ENCODE measurements at regions not wholly inside any gene's neighbourhood (a gene's known extent, or its start where the extent isn't known, plus 50 kb on each side); places are given as distances from the start of the nearest gene placed in this dataset.
"Not testable (repeated sequence)": the region's sequence is repeated elsewhere in the genome, so short reads cannot be mapped to it uniquely, and the experiment has no call there.

DNA sequence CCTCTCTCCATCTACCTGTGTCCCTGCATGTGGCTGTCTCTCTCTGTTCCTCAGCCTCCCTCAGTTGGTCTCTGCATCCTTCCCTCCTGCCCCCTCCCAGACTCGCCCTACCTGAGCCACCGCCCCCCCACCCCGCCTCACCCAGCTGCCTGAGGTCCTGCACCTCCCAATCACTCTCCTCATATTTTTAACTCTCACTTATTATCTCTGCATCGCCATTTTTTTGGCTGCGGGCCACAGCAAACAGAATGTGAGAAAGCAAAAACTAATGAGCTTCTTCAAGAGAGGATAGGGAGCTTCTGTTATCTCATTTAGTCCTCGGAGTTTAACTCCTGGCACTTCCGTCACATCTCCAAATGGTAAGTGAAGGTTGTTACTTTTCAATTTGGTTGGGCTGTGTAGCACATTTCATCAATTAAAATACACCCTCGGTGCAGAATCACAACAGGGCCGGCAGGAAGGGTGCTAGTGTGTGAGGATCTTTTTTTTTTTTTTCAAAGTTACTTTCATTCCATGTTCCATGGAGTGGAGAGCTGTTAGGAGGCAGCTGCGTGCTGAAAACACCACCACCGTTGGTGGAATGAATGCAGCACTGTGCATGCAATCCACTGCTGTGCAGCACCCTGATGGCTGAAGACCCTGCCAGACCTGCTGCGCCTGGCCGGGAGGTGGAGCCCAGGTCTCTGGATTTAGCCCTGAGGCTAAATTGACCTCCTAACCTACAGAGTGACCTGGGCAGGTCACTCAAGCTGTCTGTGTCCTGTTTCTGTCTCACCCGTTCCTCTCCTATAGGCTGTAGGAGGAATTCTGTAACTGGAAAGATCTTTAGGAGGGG is 157.2 kb upstream of the NFIA start:
- Mint-ChIP-seq H3K4me1 (ENCODE audit: low read depth in 2 of 2) (no peaks in the 10 kb centered on the region), H3K4me3 (no peak overlapping the region), H3K9me3 (no peaks in the 10 kb centered on the region), H3K27ac (no peak overlapping the region), H3K27me3 (no peaks in the 10 kb centered on the region), H3K36me3 (ENCODE audit: insufficient read depth) (no peaks in the 10 kb centered on the region)
- ATAC-seq (replicated peaks) (no peak), DNase-seq (no peak)

DNA sequence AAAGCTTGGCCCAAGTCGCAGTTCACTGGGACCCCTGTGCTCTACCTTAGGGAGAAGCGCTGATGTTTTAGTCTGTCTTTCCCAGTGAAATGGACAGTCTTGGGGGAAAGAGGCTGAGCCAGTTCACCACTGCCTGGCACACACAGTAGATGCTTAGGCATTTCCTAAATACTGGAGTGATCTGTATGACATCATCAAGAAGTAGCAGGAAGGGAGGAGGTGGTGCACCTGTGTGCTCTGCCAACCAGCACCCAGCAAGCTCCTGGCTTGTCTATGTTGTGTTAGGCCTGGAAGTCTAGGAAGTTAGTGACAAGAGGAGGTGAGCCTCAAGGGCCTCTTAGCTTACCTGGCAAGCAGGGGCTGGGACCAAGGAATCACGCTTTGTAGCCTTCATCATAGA is 158.2 kb upstream of the NFIA start:
- H3K27ac Mint-ChIP-seq = no peak overlapping the region
- no peaks in the 10 kb centered on the region for H3K4me1 Mint-ChIP-seq (ENCODE audit: low read depth in 2 of 2)
- H3K27me3 Mint-ChIP-seq = no peaks in the 10 kb centered on the region
- no peak overlapping the region for H3K4me3 Mint-ChIP-seq
- no peaks in the 10 kb centered on the region for H3K9me3 Mint-ChIP-seq
- DNase-seq (no peak), ATAC-seq (replicated peaks) (no peak)
- H3K36me3 Mint-ChIP-seq (ENCODE audit: insufficient read depth) = no peaks in the 10 kb centered on the region

DNA sequence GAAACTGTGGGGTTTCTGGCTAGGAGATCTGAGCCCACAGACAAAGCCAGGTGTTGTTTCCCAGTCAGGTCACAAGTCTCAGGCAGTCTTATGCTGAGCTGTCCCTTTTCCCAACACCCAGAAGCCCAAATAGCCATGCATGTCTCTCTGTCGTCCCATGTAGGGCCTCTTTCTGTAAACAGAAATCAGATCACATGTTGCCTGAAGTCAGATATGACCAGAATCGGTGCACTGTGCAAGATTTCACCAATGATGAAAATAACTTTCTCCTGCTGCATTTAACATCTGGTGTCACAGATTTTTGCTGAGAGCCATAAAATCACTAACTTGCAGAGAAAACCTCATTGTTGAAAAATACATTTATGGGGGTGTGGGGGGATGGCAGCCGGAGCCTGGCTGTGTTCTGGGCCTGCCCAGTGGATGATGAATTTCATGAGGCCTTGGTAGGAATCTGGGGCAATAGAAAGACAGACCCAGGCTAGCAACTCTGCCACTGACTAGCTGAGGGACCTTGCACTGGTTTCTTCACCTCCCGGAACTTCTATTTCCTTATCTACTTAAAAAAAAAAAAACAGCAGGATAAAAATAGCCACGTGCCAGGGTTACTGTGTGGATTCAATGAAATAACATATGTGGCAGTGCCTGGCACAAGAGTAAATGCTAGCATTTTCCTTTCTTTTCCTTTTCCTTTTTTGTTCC is 158.8 kb upstream of the NFIA start:
- H3K27ac Mint-ChIP-seq = no peak overlapping the region
- H3K36me3 Mint-ChIP-seq (ENCODE audit: insufficient read depth) = no peaks in the 10 kb centered on the region
- no peaks in the 10 kb centered on the region for H3K9me3 Mint-ChIP-seq
- no peaks in the 10 kb centered on the region for H3K4me1 Mint-ChIP-seq (ENCODE audit: low read depth in 2 of 2)
- ATAC-seq (replicated peaks) (no peak), DNase-seq (no peak)
- H3K4me3 Mint-ChIP-seq = no peak overlapping the region
- no peaks in the 10 kb centered on the region for H3K27me3 Mint-ChIP-seq

DNA sequence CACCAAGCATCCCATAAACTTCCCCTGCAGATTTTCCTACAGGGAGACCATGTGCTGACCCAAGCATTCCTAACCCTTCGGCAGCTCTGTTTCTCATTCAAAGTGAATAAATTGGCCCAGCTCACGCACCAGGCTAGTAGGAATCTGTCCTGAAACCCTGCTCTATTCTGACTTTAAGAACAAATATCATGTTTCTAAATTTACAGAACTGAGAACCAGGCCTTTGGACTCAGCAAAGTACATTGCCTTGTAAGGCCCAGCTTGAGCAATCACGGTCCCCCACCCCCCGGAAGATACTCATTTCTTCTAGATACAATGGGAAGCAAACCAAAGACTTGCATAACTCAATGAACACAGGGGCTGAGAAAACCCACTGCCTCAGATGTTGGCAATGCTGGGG is 160.1 kb upstream of the NFIA start:
- DNase-seq = no peak
- ATAC-seq (replicated peaks) = no peak
- Mint-ChIP-seq H3K4me3 (no peak overlapping the region), H3K27me3 (peaks cover 0 to 8% of the 10 kb centered on the region in 2 donors), H3K27ac (no peak overlapping the region), H3K36me3 (ENCODE audit: insufficient read depth) (no peaks in the 10 kb centered on the region), H3K4me1 (ENCODE audit: low read depth in 2 of 2) (no peaks in the 10 kb centered on the region), H3K9me3 (no peaks in the 10 kb centered on the region)

DNA sequence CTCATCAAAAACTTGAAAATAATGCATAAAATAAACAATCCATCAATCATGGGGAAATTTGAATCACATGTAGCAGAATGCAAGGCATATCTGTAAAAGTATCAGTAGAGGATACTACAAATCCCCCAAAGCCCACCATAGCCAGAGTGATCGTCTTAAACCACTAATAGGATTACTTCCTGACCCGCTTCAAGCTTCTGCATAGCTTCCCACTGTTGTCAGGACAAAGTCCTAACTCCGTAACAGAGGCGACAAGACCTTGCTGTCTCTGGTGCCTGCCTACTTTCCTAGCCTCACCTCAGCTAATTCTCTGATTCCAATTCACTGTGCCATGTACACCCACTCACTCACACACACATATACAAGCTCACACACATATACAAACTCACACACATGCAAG is 161.2 kb upstream of the NFIA start:
- no peaks in the 10 kb centered on the region for H3K9me3 Mint-ChIP-seq
- H3K27ac Mint-ChIP-seq = no peak overlapping the region
- H3K4me3 Mint-ChIP-seq = no peak overlapping the region
- no peak for DNase-seq
- peaks cover 8 to 14% of the 10 kb centered on the region in 2 donors for H3K27me3 Mint-ChIP-seq
- no peaks in the 10 kb centered on the region for H3K36me3 Mint-ChIP-seq (ENCODE audit: insufficient read depth)
- no peaks in the 10 kb centered on the region for H3K4me1 Mint-ChIP-seq (ENCODE audit: low read depth in 2 of 2)
- ATAC-seq (replicated peaks) = no peak

DNA sequence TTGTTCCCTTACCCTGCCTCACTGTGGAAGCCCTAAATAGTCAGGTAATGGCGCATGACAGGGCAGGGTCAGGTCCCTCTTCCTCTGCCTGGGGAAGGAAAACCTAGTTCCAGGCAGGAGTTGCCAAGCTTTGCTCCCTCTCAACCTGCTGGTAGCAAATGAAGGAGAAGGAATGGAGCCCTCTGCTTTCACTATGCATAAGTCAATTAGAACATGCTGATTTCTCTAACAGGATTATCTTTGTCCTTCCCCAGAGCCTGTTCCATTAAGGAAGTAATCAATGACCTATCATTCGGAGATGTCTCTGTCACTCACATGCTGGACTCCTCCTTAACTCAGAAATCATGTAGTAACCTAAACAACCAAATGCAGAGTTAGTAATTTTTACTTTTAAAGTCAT is 161.8 kb upstream of the NFIA start:
- no peaks in the 10 kb centered on the region for H3K9me3 Mint-ChIP-seq
- no peaks in the 10 kb centered on the region for H3K36me3 Mint-ChIP-seq (ENCODE audit: insufficient read depth)
- H3K27ac Mint-ChIP-seq = no peak overlapping the region
- no peaks in the 10 kb centered on the region for H3K4me1 Mint-ChIP-seq (ENCODE audit: low read depth in 2 of 2)
- ATAC-seq (replicated peaks) (no peak), DNase-seq (no peak)
- H3K4me3 Mint-ChIP-seq = no peak overlapping the region
- peaks cover 14 to 21% of the 10 kb centered on the region in 2 donors for H3K27me3 Mint-ChIP-seq

DNA sequence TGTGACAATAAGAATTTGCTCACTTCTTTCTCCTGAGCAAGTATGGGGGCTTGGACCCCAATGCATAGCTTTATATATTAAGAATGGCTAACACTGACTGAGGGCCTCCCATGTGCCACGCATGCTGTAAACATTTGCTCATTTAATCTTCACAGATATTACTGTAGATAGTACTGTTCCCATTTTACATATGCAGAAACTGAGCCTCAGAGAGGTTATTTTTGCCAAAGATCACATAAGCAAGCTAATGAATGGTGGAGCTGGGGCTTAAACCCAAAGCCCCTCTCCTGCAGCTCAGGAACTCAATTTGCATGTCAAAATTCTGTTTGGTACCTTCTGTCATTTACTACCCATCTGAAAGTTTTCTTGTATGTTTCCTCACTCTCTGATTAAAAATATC is 163.5 kb upstream of the NFIA start:
- H3K27ac Mint-ChIP-seq = no peak overlapping the region
- no peaks in the 10 kb centered on the region for H3K4me1 Mint-ChIP-seq (ENCODE audit: low read depth in 2 of 2)
- DNase-seq (no peak), ATAC-seq (replicated peaks) (no peak)
- H3K4me3 Mint-ChIP-seq = no peak overlapping the region
- H3K9me3 Mint-ChIP-seq = no peaks in the 10 kb centered on the region
- no peaks in the 10 kb centered on the region for H3K36me3 Mint-ChIP-seq (ENCODE audit: insufficient read depth)
- H3K27me3 Mint-ChIP-seq = peaks cover 31 to 35% of the 10 kb centered on the region in 2 donors

DNA sequence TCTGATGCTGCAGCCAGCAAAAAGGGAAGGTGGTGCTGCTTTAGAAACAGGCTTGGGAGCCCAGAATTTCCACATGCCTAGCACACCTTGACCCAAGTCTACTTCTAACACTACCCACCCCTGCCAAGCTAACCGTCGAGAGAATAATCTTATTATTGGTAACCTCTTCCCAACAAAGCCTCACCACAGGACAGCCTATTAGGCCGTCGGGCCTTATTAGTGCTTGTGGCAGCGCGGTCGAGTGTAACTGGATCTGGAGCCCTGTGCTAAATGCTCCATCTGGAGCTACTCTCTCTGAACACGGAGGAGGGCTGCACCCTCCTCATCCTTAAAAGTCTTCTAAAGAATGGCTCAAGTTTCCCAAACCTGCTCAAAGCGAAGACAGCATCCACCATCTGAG is 165.5 kb upstream of the NFIA start:
- no peak for ATAC-seq (replicated peaks)
- no peak for DNase-seq
- Mint-ChIP-seq H3K36me3 (ENCODE audit: insufficient read depth) (no peaks in the 10 kb centered on the region), H3K27ac (no peak overlapping the region), H3K4me3 (no peak overlapping the region), H3K27me3 (peaks cover 43 to 48% of the 10 kb centered on the region in 2 donors), H3K4me1 (ENCODE audit: low read depth in 2 of 2) (no peaks in the 10 kb centered on the region), H3K9me3 (no peaks in the 10 kb centered on the region)

DNA sequence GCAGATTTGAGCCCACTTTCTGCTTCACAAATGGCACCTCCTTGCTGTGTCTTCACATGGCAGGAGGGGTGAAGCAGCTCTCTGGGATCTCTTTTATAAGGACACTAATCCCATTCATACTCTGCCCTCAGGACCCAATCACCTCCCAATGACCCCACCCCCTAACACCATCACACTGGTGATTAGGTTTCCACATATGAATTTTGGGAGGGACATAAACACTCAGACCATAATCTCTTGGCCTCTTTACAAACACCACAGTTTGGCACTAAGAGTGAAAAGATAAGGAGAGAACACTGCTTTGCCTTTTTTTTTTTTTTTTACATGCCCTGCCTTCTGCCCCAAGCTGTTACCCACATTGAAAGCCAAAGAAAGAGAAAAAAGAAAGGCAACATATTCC is 166.2 kb upstream of the NFIA start:
- no peaks in the 10 kb centered on the region for H3K4me1 Mint-ChIP-seq (ENCODE audit: low read depth in 2 of 2)
- no peaks in the 10 kb centered on the region for H3K9me3 Mint-ChIP-seq
- H3K4me3 Mint-ChIP-seq = no peak overlapping the region
- peaks cover 43 to 52% of the 10 kb centered on the region in 2 donors for H3K27me3 Mint-ChIP-seq
- no peak for ATAC-seq (replicated peaks)
- no peaks in the 10 kb centered on the region for H3K36me3 Mint-ChIP-seq (ENCODE audit: insufficient read depth)
- DNase-seq = no peak
- no peak overlapping the region for H3K27ac Mint-ChIP-seq

DNA sequence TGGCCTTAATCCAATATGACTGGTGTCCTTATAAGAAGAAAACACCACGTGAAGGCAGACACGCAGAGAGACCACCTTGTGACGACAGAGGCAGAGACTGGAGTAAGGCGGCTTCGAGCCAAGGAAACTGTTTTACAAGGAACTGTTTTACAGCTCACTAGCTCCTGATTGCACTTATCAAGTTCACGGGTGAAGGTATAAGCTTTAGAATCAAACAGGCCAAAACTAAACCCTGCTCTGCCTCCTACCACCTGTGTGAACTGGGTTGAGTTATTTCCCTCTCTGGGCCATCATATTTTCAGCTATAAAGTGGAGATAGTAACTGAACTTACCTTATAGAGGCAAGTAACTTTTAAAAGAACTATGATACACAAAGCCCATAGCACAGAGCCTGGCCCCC is 166.9 kb upstream of the NFIA start:
- no peaks in the 10 kb centered on the region for H3K9me3 Mint-ChIP-seq
- no peaks in the 10 kb centered on the region for H3K4me1 Mint-ChIP-seq (ENCODE audit: low read depth in 2 of 2)
- ATAC-seq (replicated peaks) = no peak
- H3K4me3 Mint-ChIP-seq = no peak overlapping the region
- no peak overlapping the region for H3K27ac Mint-ChIP-seq
- no peak for DNase-seq
- no peaks in the 10 kb centered on the region for H3K36me3 Mint-ChIP-seq (ENCODE audit: insufficient read depth)
- peaks cover 43 to 58% of the 10 kb centered on the region in 2 donors for H3K27me3 Mint-ChIP-seq

DNA sequence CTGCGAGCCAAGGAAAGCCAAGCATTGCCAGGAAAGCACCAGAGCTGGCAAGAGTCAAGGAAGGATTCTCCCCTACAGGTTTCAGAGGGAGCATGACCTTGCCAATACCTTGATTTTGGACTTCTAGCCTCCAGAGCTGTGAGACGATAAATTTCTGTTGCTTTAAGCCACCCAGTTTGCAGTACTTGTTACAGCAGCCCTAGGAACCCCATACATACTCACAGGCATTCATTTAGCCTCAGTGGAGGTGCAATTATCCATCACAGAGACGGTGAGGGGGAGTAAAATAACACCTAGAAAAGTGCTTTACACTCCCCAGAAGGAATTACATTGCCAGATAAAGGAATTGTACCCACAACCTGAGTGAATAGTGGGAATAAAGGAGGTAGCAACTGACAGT is 167.4 kb upstream of the NFIA start:
- no peak for ATAC-seq (replicated peaks)
- Mint-ChIP-seq H3K4me1 (ENCODE audit: low read depth in 2 of 2) (no peaks in the 10 kb centered on the region), H3K4me3 (no peak overlapping the region), H3K9me3 (no peaks in the 10 kb centered on the region), H3K27ac (no peak overlapping the region), H3K36me3 (ENCODE audit: insufficient read depth) (no peaks in the 10 kb centered on the region), H3K27me3 (peaks cover 43 to 58% of the 10 kb centered on the region in 2 donors)
- DNase-seq = no peak

DNA sequence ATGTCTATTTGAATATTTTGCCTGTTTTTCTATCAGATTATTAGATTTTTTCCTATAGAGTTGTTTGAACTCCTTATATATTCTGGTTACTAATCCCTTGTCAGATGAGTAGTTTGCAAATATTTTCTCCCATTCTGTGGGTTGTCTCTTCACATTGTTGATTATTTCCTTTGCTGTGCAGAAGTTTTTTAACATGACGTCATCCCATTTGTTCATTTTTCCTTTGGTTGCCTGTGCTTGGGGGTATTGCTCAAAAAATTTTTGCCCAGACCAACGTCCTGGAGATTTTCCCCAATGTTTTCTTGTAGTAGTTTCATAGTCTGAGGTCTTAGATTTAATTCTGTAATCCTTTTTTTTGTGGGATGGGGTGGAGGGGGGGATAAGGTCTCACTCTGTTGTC is 168.7 kb upstream of the NFIA start:
- DNase-seq; H3K36me3 Mint-ChIP-seq (ENCODE audit: insufficient read depth); H3K27ac Mint-ChIP-seq; H3K4me1 Mint-ChIP-seq (ENCODE audit: low read depth in 2 of 2); ATAC-seq (replicated peaks); H3K4me3 Mint-ChIP-seq; H3K9me3 Mint-ChIP-seq: not testable (repeated sequence)
- peaks cover 43 to 69% of the 10 kb centered on the region in 2 donors for H3K27me3 Mint-ChIP-seq

DNA sequence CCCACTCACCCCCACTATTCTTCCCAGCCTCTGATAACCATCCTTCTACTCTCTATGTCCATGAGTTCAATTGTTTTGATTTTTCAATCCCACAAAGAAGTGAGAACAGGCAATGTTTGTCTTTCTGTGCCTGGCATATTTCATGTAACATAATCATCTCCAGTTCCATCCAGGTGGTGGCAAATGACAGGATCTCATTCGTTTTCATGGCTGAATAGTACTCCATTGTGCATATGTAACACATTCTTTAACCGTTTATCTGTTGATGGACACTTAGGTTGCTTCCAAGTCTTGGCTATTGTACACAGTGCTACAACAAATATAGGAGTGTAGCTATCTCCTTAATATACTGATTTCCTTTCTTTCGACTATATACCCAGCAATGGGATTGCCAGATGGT is 169.3 kb upstream of the NFIA start:
- ATAC-seq (replicated peaks) (no peak), DNase-seq (no peak)
- Mint-ChIP-seq H3K4me3 (no peak overlapping the region), H3K36me3 (ENCODE audit: insufficient read depth) (no peaks in the 10 kb centered on the region), H3K27me3 (peaks cover 41 to 75% of the 10 kb centered on the region in 2 donors), H3K27ac (no peak overlapping the region), H3K4me1 (ENCODE audit: low read depth in 2 of 2) (no peaks in the 10 kb centered on the region), H3K9me3 (no peaks in the 10 kb centered on the region)

DNA sequence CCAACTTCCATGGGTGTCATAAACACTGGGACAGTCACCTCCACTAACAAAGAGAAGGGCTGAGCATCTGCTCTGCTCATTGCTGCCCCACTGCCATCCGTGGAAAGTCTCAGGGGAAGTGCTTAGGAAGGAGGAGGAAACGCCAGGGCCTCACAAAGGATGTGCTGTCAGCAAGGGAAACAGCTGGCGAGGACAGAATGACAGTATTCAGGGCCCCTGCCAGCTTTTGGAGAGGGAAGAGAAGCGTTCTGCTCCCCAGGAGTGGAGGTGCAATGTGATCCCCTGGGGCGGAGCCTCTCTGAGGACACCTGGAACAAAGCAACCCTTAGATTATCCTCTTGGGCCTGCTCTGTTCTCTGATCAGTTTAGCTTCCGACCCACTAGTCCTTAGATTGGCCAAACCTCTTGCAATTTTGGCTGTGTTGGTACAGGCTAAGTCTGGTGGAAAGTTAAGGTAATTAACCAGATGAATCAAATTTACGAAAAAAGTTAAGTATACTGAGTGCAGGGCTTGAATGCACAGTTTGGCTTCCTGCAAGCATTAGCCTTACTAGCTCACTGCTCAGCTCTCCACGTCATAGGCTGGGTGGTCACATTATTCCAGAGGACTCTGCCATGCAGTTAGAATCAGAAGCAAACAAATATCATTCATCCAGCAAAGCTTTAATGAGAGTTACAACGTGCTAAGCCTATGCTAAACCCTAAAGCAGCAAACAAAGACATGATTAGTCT is 170.2 kb upstream of the NFIA start:
- Mint-ChIP-seq H3K27me3 (peaks cover 35 to 75% of the 10 kb centered on the region in 2 donors), H3K36me3 (ENCODE audit: insufficient read depth) (no peaks in the 10 kb centered on the region), H3K4me3 (no peak overlapping the region), H3K9me3 (no peaks in the 10 kb centered on the region), H3K4me1 (ENCODE audit: low read depth in 2 of 2) (no peaks in the 10 kb centered on the region), H3K27ac (no peak overlapping the region)
- ATAC-seq (replicated peaks) = no peak
- DNase-seq = no peak
